Inferior parietal cortex (tissue), 1 donor: ENCODE measurements at regions not wholly inside any gene's neighbourhood (a gene's known extent, or its start where the extent isn't known, plus 50 kb on each side); places are given as distances from the start of the nearest gene placed in this dataset.
"Not testable (repeated sequence)": the region's sequence is repeated elsewhere in the genome, so short reads cannot be mapped to it uniquely, and the experiment has no call there.

Experiments used
- DNase-seq: peaks from one replicate; pipeline ENCODE4 v3.0.0-alpha.2; 2016; ENCODE audit errors: extremely low spot score

DNA sequence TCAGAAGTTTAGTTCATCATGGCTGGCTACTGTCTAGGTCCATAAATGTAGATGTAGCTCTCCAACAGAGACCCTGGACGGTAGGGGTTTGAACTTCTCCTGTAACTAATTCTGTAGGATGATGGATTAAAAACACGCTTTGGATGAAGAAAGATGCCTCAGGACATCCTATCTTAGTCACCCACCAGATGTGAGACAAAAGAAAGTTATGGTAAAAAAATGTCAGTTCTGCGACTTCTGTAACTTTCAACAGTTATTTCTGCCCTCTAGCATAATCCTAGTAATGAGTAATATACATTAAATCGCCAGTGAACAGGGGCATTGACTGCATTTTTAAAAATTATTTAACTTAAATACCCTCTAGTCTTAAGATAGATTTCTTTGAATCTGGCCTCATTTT is 210.1 kb upstream of the LRATD1 start:
- DNase-seq = no peak

DNA sequence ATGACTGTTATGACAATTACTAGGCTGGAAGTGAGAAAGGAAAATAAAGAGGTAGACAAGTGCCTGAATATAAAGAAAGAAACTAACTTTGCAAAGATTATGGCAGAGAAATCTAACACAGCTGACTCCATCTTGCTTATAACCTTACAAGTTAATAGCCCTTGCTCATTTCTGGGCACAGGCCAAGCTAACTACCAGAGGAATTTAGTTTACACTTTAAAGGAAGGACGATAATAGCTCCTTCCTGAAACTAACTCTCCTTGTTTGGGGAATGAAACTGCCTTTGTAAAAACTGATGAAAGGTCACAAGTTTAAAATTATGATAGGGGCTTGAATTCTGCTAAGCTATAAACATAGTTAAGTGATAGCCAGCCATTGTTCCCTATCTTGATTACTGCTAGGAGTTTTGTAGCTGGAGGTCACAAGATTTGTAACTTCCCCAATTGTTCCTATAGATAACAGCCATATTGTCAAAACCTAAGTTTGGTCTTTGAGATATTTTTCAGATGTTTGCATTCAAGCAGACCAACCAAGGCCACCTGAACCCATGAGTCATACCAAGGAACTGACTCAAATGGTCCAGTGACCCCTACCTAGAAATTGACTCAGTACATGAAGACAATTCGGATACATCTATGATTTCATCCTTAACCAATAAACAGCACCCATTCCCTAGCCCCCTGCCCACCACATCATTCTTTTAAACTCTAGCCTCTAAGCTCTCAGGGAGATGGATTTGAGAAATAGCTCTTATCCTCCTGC is 209.2 kb upstream of the LRATD1 start:
- no peak for DNase-seq

DNA sequence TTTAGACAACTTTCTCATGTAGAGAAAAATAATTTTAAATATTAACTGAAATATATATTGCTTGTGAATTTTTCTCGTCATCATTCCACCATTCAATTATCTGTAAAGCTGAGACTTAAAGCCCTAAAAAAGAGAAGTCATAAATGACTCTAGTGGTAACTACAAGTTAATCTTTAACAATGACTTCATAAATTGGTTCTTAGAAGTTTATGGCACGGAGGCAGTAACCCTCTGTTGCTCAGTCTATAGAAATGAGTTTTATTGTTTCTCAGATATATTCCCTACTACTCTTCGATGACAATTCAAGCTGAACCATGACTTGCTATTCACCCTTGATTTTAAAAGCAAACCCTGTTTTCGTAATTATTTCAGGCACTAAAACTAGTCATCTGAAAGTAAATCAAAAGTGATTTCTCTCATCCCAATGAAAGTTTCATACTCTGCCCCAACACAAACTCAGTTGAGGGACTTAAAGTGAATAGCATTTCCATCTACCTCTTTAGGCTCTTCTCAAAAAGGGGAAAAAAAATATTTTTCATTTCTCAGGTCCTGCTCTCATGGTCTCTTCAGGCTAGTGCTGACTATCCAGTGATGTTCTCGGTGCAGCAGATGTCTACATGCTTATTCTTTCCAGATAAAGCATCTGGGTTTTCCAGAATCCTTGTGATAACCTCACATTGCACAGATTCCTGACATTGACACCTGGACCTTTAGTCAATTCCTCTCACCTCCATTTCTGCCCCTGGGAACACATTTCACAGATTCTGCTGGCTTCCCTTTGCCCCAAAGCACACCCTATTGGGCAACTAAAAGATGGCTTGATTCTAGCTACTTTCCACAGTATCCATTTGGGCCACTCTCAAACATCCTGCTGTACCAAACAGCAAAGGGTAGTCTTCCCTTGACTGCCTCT is 207.8 kb upstream of the LRATD1 start:
- DNase-seq = no peak

DNA sequence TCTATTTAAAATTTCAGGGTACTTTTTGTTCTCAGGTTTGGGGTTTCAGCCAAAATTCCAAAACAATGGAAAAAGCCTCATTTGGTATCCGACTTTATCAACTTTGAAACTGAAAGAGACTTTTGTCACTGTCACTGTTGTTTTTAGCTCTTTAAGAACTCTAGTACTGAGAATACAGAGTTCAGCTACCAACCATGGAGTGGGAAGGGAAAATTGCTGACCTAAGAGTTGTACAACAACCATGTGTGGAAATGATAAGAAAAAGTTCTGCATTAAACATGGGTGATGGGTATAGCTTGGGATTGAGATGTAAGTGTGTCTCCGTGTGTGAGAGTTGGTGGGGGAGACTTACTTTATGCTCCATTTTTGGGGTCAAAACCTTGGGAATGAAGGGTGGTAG is 206.6 kb upstream of the LRATD1 start:
- no peak for DNase-seq

DNA sequence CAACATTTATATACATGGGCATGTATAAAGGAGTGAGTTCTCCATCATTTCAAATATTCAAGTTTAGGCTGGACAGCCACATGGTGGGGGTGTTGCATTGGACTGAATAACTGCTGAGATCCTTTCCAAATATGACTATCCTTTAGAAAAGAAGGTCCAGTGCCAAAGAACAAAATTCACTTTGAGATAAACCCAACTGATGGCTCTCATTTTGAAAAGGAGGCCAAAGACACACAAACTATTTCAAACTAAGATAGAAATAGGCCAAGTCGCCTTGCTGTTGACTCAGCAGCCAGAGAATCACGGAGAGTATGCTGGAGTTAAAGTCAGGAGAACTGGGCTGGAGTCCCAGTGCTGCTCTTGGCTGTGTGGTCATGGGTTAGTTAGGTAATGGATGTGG is 204.5 kb upstream of the LRATD1 start:
- DNase-seq = peak; percentile 32

DNA sequence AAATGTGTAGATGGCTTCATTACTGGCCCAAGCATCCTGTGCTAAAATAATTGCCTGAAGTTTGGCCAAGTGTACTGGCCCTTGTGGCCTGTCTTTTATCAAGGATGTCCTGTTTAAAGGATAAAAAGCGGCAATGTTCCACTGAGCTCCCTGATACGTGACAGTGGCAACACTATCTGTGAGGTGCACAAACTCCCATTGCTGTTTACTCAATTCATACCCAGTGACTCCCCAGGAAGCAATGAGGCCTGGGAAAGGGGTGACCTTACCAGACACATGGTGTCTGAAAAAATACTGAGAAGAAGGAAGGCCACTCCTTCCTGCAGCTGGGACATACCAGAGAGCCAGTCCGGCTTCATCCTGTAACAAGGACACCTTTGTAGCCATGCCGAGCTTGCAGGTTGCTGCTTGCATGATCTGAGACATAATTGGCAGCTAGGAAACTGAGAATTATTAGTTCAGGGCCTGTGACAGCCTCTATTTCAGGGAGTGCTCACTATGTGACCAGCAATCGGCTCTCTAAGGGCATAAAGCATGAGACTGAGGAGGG is 198.5 kb upstream of the LRATD1 start:
- DNase-seq = no peak

DNA sequence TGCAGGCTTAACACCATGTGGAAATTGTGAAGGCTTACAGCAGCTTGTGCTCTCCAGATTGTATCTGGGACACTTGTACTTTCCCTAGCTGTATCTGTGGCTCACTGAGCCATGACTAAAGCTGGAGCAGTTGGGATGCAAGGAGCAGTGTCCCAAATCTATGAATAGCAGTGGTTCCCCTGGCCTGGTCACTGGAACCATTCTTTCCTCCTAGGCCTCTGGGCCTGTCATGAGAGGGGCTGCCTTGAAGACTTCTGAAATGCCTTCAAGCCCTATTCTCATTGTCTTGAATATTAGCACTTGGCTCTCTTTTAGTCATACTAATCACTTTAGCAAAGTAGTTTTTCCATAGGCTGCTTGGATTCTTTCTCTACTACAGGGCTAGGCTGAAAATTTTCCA is 186.8 kb upstream of the LRATD1 start:
- no peak for DNase-seq

DNA sequence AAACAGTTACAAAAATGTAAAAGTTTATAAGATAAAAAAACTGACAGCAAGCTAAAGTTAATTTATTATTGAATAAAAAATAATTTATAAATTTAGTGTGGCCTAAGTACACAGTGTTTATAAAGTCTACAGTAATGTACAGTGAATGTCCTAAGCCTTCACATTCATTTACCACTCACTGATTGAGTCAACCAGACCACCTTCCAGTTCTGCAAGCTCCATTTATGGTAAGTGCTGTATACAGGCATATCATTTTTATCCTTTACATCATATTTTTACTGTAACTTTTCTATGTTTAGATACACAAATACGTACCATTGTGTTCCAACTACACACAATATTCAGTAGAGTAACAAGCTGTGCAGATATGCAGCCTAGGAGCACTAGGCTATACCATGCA is 184.2 kb upstream of the LRATD1 start:
- no peak for DNase-seq

DNA sequence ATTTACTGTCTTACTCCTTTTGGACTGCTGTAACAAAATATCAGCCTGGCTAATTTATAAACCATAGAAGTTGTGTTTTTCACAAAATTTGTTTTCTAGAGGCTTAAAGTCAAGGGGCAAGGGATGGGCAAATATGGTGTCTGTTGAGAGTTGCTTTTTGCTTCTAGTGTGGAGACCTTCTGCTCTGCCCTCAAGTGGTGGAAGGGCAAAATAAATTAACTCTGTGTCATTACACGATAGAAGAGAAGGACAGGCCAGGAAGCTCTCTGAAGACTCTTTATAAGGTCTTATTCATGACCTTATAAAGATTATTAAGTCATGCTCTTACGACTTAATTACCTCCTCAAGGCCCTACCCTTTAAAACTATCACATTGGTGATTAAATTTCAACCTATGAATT is 181.2 kb upstream of the LRATD1 start:
- DNase-seq = no peak

DNA sequence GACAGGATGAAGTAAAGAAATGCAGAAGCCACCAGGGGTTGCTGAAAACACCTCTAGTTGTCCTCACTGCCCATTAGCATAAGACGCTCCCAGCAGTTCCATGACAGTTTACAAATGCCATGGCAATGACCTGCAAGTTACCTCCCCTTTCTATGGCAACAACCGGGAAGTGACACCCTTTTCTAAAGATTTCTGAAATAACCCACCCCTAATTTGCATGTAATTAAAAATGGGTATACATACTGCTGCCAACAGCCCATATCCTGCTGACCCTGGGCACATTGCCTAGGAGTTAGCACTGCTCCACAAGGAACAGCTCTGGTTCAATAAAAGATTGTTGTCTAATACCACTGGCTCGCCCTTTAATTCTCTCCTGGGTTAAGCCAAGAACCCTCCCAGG is 178.3 kb upstream of the LRATD1 start:
- no peak for DNase-seq

DNA sequence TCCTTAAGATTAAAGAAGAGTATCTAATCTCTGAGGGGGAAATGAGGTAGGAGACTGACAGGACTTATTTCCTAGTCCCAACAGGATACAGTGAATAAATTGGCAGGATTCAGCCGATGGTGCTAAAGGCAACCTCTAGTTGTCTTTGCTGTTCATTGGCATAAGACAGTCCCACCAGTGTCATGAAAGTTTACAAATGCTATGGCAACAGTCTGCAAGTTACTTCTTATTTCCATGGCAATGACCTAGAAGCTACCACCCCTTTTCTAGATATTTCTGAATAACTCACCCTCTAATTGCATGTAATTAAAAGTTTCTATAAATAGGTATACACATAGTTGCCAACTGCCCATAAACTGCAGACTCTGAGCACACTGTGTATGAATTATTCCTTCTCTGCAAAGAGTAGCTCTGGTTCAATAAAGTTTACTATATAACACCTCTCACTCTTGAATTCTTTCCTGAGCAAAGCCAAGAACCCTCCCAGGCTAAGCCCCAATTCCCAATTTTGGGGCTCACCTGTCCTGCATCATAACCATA is 172.7 kb upstream of the LRATD1 start:
- no peak for DNase-seq

DNA sequence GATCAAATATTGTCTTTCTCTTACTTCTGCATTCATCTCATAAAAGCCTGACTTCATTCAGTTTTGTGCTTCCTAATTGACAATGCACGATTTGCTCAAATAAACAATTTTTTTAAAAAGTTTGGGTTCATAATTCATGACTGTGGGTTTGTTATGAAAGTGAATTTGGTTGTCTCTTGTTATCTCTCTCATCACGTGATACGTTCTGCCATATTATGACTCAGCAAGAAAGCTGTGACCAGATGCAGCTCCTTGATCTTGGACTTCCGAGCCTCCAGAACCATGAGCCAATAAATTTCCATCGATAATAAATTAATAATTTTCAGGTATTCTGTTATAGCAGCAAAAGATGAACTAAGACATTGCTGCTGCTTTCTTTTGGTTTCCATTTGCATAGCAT is 156.5 kb upstream of the LRATD1 start:
- no peak for DNase-seq

DNA sequence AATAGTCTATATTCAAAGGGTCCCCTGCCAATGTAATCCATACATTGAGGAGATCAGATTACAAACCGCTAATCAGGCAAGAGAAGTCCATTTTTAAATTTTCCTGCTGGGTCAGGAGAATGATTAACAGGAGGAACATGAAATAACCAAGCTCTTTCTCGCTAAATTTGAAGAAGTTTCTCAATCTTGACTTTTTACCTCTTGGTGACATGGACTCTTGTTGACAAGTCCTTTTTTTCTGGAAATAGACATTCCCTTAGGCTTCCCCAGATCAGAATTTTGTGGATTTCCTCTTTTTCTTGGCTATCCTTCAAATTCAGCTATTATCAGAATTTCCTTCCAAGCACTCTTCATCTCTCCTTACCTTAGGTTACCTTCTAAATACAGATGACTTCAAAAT is 153.0 kb upstream of the LRATD1 start:
- no peak for DNase-seq

DNA sequence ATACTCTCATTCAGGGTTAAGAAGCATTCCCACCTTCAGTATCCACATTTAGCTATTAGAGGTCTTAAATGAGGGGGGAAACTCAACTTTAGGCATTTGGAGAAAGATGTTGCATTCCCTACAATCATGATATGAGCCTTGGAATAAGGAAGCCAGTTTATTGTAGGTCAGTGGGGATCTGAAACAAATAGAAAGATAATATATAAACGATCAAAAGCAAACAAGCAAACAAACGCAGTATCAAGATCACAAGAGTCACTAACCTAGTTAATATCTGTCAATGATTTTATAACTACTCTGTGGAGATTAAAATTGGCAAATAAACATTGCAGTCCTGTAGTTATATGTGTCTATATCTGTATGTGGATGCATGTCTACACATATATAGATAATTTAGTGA is 152.4 kb upstream of the LRATD1 start:
- no peak for DNase-seq

DNA sequence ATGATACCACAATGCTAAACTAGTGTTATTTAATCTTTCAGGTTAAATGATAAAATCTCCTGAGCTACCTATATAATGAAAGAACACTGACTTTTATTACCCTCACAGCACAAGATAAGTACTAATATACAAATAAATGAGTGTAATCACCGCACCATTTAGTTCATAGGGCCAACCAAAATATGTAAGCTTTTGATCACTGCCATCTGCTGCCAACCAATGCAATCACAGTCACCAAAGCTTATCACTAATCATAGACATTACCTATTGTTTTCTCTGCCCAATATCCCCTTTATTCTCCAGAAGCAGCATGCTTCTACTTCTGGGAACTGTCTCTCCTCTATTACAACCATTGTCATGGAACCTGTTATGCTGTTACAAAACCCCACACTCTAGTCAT is 151.6 kb upstream of the LRATD1 start:
- no peak for DNase-seq

DNA sequence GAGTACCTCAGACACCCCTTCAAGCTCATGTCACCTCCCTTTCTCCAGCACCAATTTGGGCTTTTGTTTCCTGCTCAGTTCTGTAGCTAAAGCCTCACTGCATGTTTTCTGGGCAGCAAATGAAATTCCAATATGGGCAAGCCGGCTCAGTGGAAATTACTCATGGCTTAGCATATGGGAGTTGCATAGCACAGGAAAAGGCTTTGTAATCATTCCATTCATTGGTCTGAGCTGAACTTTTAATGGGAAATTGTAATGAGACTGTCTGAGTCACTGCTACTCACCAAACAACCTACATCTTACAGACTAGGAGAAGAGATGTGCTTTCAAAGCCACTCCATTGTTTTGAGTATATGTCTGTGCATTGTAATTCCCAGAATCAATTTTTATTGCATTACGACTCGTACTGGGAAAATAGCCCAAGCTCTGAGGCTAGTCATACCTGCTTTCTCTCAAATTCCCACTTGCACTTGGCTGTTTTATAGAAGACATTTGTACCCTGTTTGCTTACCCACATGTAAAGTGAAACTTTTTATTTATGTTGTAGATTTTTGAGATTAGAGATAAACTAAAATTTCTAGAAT is 139.5 kb upstream of the LRATD1 start:
- no peak for DNase-seq

DNA sequence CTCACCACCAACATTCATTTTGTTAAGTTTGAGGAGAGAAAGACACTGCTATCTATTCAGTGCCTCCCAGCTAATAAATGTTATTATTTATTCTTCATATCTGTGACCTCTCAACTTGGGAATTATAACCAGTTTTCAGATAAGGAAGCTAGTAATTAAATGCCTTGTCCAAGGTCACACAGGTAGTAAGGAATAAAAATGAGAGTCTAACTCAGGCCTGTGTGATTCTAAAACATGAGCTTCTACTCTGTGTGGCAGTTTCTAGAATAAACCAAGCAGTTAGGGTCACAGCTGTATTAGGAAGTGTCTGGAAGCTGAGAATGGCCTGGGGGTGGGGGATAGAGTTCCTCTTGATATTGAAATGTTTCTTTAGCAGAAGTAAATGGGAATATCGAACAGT is 137.8 kb upstream of the LRATD1 start:
- no peak for DNase-seq

DNA sequence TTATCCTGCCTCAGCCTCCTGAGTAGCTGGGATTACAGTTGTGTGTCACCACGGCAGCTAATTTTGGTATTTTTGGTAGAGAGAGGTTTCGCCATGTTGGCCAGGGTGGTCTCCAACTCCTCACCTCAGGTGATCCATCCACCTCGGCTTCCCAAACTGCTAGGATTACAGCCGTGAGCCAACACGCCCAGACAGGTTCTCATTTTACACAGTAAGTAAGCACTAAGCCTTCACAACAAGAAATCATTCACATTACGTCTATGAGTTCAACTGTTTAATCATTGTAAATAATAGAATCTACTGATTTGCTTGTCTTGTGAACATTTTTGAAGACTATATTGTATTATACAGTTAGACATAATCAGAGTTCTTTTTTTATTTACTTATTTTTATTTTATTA is 131.5 kb upstream of the LRATD1 start:
- no peak for DNase-seq

DNA sequence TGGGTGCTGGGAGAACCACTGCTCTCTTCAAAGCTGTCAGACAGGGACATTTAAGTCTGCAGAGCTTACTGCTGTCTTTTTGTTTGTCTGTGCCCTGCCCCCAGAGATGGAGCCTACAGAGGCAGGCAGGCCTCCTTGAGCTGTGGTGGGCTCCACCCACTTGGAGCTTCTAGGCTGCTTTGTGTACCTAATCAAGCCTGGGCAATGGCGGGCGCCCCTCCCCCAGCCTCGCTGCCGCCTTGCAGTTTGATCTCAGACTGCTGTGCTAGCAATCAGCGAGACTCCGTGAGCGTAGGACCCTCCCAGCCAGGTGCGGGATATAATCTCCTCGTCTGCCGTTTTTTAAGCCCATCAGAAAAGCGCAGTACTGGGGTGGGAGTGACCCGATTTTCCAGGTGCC is 125.6 kb upstream of the LRATD1 start:
- DNase-seq = not testable (repeated sequence)

DNA sequence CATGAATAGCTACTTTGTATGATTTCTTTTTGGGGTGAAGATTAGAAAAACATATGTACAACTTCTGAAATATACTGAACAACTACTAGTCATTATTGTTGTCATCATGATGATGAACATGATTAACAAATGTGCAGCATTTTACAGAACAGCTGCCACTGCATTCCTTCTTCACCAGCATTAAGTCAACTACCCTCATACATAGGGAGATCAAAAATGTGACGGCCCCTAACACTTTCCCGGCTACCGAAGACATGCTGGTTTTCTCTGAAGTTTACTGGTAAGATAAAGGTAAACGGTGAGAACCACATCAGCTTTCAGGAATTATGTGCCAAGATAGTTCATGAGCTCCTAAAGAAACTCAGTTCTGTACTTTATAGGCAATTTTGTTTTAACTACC is 121.0 kb upstream of the LRATD1 start:
- DNase-seq = no peak

DNA sequence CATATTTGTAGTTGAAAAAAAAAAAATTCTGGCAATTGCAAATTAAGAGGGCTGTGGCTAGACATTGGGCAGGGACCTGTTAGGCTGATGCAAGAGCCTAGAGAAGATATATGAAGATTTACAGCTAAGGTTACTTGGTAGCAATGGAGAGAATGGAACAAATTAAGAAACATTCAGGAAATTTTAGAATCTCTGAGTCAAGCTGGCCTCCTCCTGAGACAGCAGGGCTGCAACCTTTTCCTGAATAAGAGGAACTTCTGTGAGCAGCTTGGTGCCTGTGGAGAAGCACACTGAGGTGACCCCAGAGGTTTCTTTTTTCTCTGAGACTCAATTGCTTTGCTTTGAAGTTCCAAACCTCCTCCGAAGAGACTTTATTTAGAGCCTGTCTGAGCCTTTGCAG is 118.6 kb upstream of the LRATD1 start:
- DNase-seq = no peak

DNA sequence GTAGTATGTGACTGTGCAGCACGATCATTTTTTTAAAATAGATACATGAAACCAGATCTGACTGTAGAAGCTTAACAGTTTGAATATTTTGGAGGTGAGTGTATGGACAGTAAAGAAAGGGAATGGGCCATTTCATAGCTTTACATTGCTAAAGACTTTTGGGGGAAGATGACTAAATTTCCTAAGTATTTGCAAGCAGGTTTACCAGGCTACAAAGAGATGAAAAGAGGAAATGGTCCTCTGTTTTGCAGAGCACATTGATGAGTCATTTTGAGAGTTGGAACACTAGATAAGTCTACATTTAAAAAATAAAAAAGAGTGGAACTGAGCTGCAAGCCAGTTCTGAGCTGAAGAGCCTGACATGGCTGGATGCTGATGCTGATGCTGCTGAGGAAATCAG is 115.7 kb upstream of the LRATD1 start:
- no peak for DNase-seq
